Mucosa of rectum (tissue), 2 donors: ENCODE measurements at regions not wholly inside any gene's neighbourhood (a gene's known extent, or its start where the extent isn't known, plus 50 kb on each side); places are given as distances from the start of the nearest gene placed in this dataset.

ENCODE experiments used
- H3K27ac ChIP-seq, 2 donors: one replicate each; pipeline ENCODE4 v1.7.0; 2013; ENCODE audit warnings: inconsistent platforms in 2 of 2, low read depth in 2 of 2, low read length in 2 of 2
- H3K27me3 ChIP-seq, 2 donors: one replicate each; pipeline ENCODE4 v1.7.0; 2013; ENCODE audit warnings: low read length in 2 of 2; ENCODE audit not compliant: control insufficient read depth in 2 of 2, insufficient read depth in 2 of 2
- H3K36me3 ChIP-seq, 2 donors: one replicate each; pipeline ENCODE4 v1.7.0; 2013; ENCODE audit warnings: low read length in 2 of 2; ENCODE audit not compliant: control insufficient read depth in 2 of 2, insufficient read depth in 2 of 2
- H3K4me1 ChIP-seq, 2 donors: one replicate each; pipeline ENCODE4 v1.7.0; 2013; ENCODE audit warnings: low read length in 2 of 2, mild to moderate bottlenecking in 1 of 2; ENCODE audit not compliant: control insufficient read depth in 2 of 2, insufficient read depth in 2 of 2
- H3K4me3 ChIP-seq, 2 donors: one replicate each; pipeline ENCODE4 v1.7.0; 2013; ENCODE audit warnings: low read length in 2 of 2
- H3K9ac ChIP-seq, 2 donors: one replicate each; pipeline ENCODE4 v1.7.0; 2013; ENCODE audit warnings: low read length in 2 of 2, low read depth in 1 of 2, mild to moderate bottlenecking in 1 of 2
- H3K9me3 ChIP-seq, 2 donors: one replicate each; pipeline ENCODE4 v1.7.0; 2013; ENCODE audit warnings: low read length in 2 of 2; ENCODE audit not compliant: control insufficient read depth in 2 of 2
- donor health status: healthy.
- donor health status: Normal muscosa, but diverticular disease.

- Histone ChIP-seq H3K4me1 (peaks cover 12 to 14% of the 10 kb centered on the region in 2 donors), H3K27ac (no peak overlapping the region), H3K36me3 (no peaks in the 10 kb centered on the region)
These were observed 153.8 kb downstream of the CEBPB start for GRCh38 chr20:50344232-50345071.

GRCh38 chr20:50345712-50346373 lies 155.2 kb downstream of the CEBPB start:
- H3K27me3 ChIP-seq: no peaks in the 10 kb centered on the region
- H3K4me3 ChIP-seq: no peak overlapping the region
- H3K27ac ChIP-seq: peak overlapping the region; percentile 60 to 65
- no peak overlapping the region for H3K9ac ChIP-seq
- no peaks in the 10 kb centered on the region for H3K9me3 ChIP-seq
- no peaks in the 10 kb centered on the region for H3K36me3 ChIP-seq
- H3K4me1 ChIP-seq: peaks cover 11 to 12% of the 10 kb centered on the region in 2 donors

More at GRCh38 chr20:50344232-50345071, 153.8 kb downstream of the CEBPB start:
- H3K9me3 ChIP-seq: no peaks in the 10 kb centered on the region
- no peak overlapping the region for H3K4me3 ChIP-seq
- no peaks in the 10 kb centered on the region for H3K27me3 ChIP-seq
- no peak overlapping the region for H3K9ac ChIP-seq

- Histone ChIP-seq H3K27ac (peak overlapping the region; percentile 60 to 65), H3K9ac (peak overlapping the region; percentile 24 to 51), H3K4me3 (peak overlapping the region in 1 of 2 donors; percentile 56)
These were observed 156.0 kb downstream of the CEBPB start for GRCh38 chr20:50346374-50347283.

GRCh38 chr20:50347284-50348063 lies 156.8 kb downstream of the CEBPB start:
- H3K27me3 ChIP-seq: no peaks in the 10 kb centered on the region
- H3K27ac ChIP-seq: peak overlapping the region; percentile 57 to 60
- H3K4me1 ChIP-seq: peaks cover 11 to 12% of the 10 kb centered on the region in 2 donors
- H3K36me3 ChIP-seq: no peaks in the 10 kb centered on the region
- H3K9me3 ChIP-seq: no peaks in the 10 kb centered on the region
- no peak overlapping the region for H3K9ac ChIP-seq
- H3K4me3 ChIP-seq: no peak overlapping the region

More at GRCh38 chr20:50346374-50347283, 156.0 kb downstream of the CEBPB start:
- Histone ChIP-seq H3K36me3 (no peaks in the 10 kb centered on the region), H3K27me3 (no peaks in the 10 kb centered on the region), H3K9me3 (no peaks in the 10 kb centered on the region), H3K4me1 (peaks cover 11 to 12% of the 10 kb centered on the region in 2 donors)

GRCh38 chr20:50348096-50348495 lies 157.5 kb downstream of the CEBPB start:
- Histone ChIP-seq H3K4me3 (no peak overlapping the region), H3K9ac (no peak overlapping the region), H3K27ac (peak overlapping the region; percentile 57 to 60), H3K27me3 (no peaks in the 10 kb centered on the region), H3K4me1 (peaks cover 11 to 12% of the 10 kb centered on the region in 2 donors), H3K36me3 (no peaks in the 10 kb centered on the region), H3K9me3 (no peaks in the 10 kb centered on the region)

GRCh38 chr20:50350510-50351249 lies 159.5 kb upstream of the PTPN1 start:
- Histone ChIP-seq H3K36me3 (no peaks in the 10 kb centered on the region), H3K9me3 (no peaks in the 10 kb centered on the region), H3K27me3 (no peaks in the 10 kb centered on the region), H3K4me3 (no peak overlapping the region), H3K27ac (no peak overlapping the region), H3K9ac (no peak overlapping the region), H3K4me1 (peaks cover 11 to 20% of the 10 kb centered on the region in 2 donors)

- no peak overlapping the region for H3K4me3 ChIP-seq
- no peak overlapping the region for H3K27ac ChIP-seq
- no peaks in the 10 kb centered on the region for H3K9me3 ChIP-seq
- peaks cover 3 to 14% of the 10 kb centered on the region in 2 donors for H3K4me1 ChIP-seq
- H3K9ac ChIP-seq: no peak overlapping the region
- H3K27me3 ChIP-seq: no peaks in the 10 kb centered on the region
- H3K36me3 ChIP-seq: no peaks in the 10 kb centered on the region
These were observed 158.6 kb upstream of the PTPN1 start for GRCh38 chr20:50351541-50351940.

GRCh38 chr20:50353289-50353961 lies 156.8 kb upstream of the PTPN1 start:
- Histone ChIP-seq H3K4me3 (no peak overlapping the region), H3K9me3 (no peaks in the 10 kb centered on the region), H3K27me3 (no peaks in the 10 kb centered on the region), H3K9ac (no peak overlapping the region), H3K27ac (no peak overlapping the region), H3K4me1 (peaks cover 0 to 9% of the 10 kb centered on the region in 2 donors), H3K36me3 (no peaks in the 10 kb centered on the region)
